GM12878 (cell line): ENCODE measurements at regions not wholly inside any gene's neighbourhood (a gene's known extent, or its start where the extent isn't known, plus 50 kb on each side); places are given as distances from the start of the nearest gene placed in this dataset.

Experiments used
- LARP7 ChIP-seq: fragments of 450-650 bp; IDR thresholded peaks from 2 replicates; pipeline ENCODE4 v1.6.1; 2017; ENCODE audit warnings: mild to moderate bottlenecking
- MYB ChIP-seq: fragments of 150-350 bp; IDR thresholded peaks from 2 replicates; pipeline ENCODE4 v1.6.1; 2014; ENCODE audit warnings: mild to moderate bottlenecking, low read depth, low read length, borderline replicate concordance
- NFIC ChIP-seq: IDR thresholded peaks from 2 replicates; pipeline ENCODE4 v1.6.1; 2012; ENCODE audit warnings: low read depth, mild to moderate bottlenecking, inconsistent platforms, low read length, moderate library complexity
- TF ChIP-seq, protein P1 (sequence below): fragments of 450-650 bp; IDR thresholded peaks from 2 replicates; pipeline ENCODE4 v1.6.1; 2016; ENCODE audit warnings: mild to moderate bottlenecking
- TF ChIP-seq, protein P2 (sequence below), 3 experiments: IDR thresholded peaks in 2 of 3; conservative IDR thresholded peaks in 1 of 3; 2 replicates each; pipeline ENCODE4 v1.5.1; 2011; ENCODE audit warnings: low read depth in 3 of 3, low read length in 3 of 3, mild to moderate bottlenecking in 3 of 3, control low read depth in 2 of 3, moderate library complexity in 2 of 3, inconsistent platforms in 1 of 3, mixed read lengths in 1 of 3; ENCODE audit not compliant: control insufficient read depth in 2 of 3, insufficient read depth in 1 of 3; ENCODE audit errors: extremely low read depth in 1 of 3

DNA sequence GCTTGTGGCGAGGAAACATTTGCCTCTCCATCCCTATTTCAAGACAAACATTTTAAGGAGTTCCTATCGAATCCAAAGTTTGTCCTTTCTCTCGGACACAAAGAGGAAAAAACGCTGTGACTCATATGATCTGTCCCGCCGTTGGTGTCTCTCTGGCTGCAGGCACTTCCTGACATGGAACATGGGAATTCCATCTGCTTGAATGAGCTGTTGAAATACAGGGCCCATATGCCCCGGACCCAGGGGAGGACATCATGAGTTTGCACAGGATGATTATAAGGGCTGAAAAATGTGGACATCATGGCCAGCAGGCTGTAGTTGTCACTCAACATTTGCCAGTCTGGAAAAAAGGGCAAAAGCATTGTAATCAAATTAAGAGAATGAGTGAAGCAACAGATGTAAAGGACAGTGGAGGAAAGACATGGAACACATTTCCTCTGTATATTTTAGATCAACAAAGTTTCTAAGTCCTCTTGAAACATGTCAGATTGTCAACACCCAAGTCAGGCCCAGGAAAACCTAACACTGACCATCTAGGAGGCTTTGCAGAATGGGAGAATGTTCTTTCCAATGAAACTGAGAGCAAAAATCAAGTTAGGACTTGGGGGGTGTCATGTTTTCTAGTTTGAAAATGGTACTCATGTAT is 103.2 kb upstream of the SMIM21 start:
- TF ChIP-seq, protein P1, sequence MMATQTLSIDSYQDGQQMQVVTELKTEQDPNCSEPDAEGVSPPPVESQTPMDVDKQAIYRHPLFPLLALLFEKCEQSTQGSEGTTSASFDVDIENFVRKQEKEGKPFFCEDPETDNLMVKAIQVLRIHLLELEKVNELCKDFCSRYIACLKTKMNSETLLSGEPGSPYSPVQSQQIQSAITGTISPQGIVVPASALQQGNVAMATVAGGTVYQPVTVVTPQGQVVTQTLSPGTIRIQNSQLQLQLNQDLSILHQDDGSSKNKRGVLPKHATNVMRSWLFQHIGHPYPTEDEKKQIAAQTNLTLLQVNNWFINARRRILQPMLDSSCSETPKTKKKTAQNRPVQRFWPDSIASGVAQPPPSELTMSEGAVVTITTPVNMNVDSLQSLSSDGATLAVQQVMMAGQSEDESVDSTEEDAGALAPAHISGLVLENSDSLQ, result no peak
- TF ChIP-seq LARP7, result no peak
- TF ChIP-seq, protein P2, sequence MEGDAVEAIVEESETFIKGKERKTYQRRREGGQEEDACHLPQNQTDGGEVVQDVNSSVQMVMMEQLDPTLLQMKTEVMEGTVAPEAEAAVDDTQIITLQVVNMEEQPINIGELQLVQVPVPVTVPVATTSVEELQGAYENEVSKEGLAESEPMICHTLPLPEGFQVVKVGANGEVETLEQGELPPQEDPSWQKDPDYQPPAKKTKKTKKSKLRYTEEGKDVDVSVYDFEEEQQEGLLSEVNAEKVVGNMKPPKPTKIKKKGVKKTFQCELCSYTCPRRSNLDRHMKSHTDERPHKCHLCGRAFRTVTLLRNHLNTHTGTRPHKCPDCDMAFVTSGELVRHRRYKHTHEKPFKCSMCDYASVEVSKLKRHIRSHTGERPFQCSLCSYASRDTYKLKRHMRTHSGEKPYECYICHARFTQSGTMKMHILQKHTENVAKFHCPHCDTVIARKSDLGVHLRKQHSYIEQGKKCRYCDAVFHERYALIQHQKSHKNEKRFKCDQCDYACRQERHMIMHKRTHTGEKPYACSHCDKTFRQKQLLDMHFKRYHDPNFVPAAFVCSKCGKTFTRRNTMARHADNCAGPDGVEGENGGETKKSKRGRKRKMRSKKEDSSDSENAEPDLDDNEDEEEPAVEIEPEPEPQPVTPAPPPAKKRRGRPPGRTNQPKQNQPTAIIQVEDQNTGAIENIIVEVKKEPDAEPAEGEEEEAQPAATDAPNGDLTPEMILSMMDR (IDR thresholded peaks at IDR 0.05 in 2 of 3, conservative IDR thresholded peaks at IDR 0.05 in 1 of 3; ENCODE audit: control insufficient read depth in 2 of 3, extremely low read depth in 1 of 3, insufficient read depth in 1 of 3, low read depth in 3 of 3, low read length in 3 of 3), result no peak
- TF ChIP-seq NFIC, result no peak
- no peak for TF ChIP-seq MYB
